Heart right ventricle (tissue), 16 donors: ENCODE measurements at regions not wholly inside any gene's neighbourhood (a gene's known extent, or its start where the extent isn't known, plus 50 kb on each side); places are given as distances from the start of the nearest gene placed in this dataset.

Source experiments
- ATAC-seq, 8 donors: fragments of 200-7000 bp; cut with Tn5 transposase; one replicate each; pipeline ENCODE4 v1.9.1; 2020; ENCODE audit warnings: mild to moderate bottlenecking in 8 of 8, moderate library complexity in 8 of 8, moderate number of reproducible peaks in 1 of 8
- DNase-seq, 2 donors: peaks; one replicate each; pipeline ENCODE4 v3.0.0-alpha.2; 2020
- H3K27ac ChIP-seq, 10 donors: fragments of 200-600 bp; sonication (generic) in 2 of 10; one replicate each; pipeline versions ENCODE4 v1.5.0 to v1.8.0; 2020 to 2022; ENCODE audit warnings: mild to moderate bottlenecking in 3 of 10
- H3K27me3 ChIP-seq, 7 donors: fragments of 200-600 bp; one replicate each; pipeline ENCODE4 v1.8.0; 2021 to 2022; ENCODE audit warnings: mild to moderate bottlenecking in 2 of 7
- H3K36me3 ChIP-seq, 9 donors: fragments of 200-600 bp; sonication (generic) in 1 of 9; one replicate each; pipeline versions ENCODE4 v1.5.0 to v1.8.0; 2020 to 2022; ENCODE audit warnings: mild to moderate bottlenecking in 2 of 9
- H3K4me1 ChIP-seq, 9 donors: fragments of 200-600 bp; sonication (generic) in 1 of 9; one replicate each; pipeline versions ENCODE4 v1.5.0 to v1.8.0; 2020 to 2022; ENCODE audit warnings: mild to moderate bottlenecking in 4 of 9
- H3K4me3 ChIP-seq, 10 donors: fragments of 200-600 bp; sonication (generic) in 2 of 10; one replicate each; pipeline versions ENCODE4 v1.5.0 to v1.8.0; 2020 to 2022; ENCODE audit warnings: mild to moderate bottlenecking in 7 of 10, moderate library complexity in 2 of 10
- H3K9me3 ChIP-seq, 11 donors: fragments of 200-600 bp in 10 of 11; sonication (generic) in 2 of 11; one replicate each; pipeline versions ENCODE4 v1.5.0 to v1.8.0; 2013 to 2022; ENCODE audit warnings: mild to moderate bottlenecking in 2 of 11, control low read depth in 1 of 11, moderate library complexity in 1 of 11
- WGBS, 2 donors: extraction: QIAGEN DNeasy Blood & Tissue Kit; methylation state at CpG; one replicate each; pipeline ENCODE4 v1.1.7; 2013; ENCODE audit warnings: inconsistent platforms in 1 of 2; 5-methylcytosine and 5-hydroxymethylcytosine counted together
- intact Hi-C, 10 donors: fragments of 100-400 bp; cut with DNase I; formaldehyde crosslinking; loops; one replicate each; pipeline versions ENCODE4 v1.11.1 to v1.14.2; 2022
- TF ChIP-seq, protein P1 (sequence below), 9 donors: fragments of 200-600 bp; sonication (generic) in 2 of 9; IDR thresholded peaks; one replicate each; pipeline versions ENCODE4 v1.5.0 to v1.8.0; 2021 to 2022; ENCODE audit warnings: antibody characterized with exemption in 9 of 9, mild to moderate bottlenecking in 5 of 9, moderate library complexity in 1 of 9
- donor health status: Arrhythmogenic right ventricular cardiomyopathy.
- donor health status: ischemic (EF 13 %, LVEDD 7.1; RV severe dilation, severe dysfunction).
- donor health status: healthy with polysubstance abuse.
- donor health status: DM: no; HTN: yes; CAD: no.
- donor health status: DM: no; HTN: no; CAD: no.
- donor health status: ischemic (EF 25% LVEDD 6.9; RV normal size, moderate dysfunction).
- donor health status: ischemic (EF 25% LVEDD 5.7; RV mildly dilated, moderate dysfunction).
- donor health status: healthy.
- donor health status: DM: yes; HTN: yes; CAD: no.
- donor health status: Ischemic cardiomyopathy.
- donor health status: ischemic (EF 35%, LVEDD 5.7; RV mildly dilated, moderate dysfunction).
- donor health status: nonischemic (EF 11% LVEDD 7.7; RV severe dilation, severe dysfunction).
- donor health status: DM: yes; HTN: yes; CAD: no.
- donor health status: PGD.
- donor health status: ischemic (EF 29% LVEDD 5.4; RV normal size, mild dysfunction).
- donor health status: nonischemic (EF 23%, LVEDD 6.1; RV moderate dilation, normal function).

DNA sequence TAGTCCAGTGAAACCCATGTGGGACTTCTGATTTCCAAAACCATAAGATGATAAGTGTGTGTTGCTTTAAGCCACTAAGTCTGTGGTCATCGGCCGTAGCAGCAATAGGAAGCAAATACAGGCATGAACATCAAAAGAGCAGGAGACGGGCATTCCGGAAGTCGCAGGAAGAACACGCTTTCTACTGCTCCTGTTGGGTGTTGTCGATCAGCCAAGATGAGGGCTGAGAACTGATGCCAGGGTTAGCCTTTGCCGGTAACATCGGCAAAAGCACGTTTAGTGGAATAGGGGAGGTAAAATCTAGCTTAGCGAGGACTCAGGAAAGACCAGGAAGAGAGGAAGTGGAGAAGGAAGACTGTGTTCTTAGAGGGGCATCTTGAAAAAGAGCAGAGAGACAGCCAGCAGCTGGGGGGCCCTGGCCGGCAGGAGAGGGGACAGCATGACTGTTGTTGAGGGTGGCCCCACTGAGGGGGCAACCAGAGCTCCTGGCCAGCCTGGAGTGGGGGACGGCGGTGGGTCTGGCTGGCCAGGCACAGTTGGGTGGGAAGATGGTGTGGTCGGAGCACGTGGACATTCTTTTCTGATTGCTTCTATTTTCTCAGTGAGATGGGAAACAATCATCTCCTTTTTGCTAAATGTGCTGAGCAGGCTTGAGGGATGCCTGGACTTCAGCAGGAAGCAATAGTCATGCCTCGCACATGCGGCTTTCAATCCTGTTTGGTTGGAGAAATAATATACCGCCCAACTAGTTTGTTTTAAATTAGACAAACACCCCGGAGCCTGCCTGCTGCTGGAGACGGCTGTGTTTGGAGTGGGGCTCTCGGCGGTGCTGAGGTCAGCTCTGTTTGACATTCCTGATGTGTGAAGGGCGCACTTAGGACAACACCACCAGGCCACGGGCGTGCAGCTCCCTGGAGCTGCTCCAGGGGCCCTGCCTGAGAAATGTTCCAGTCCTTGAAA, 109.9 kb downstream of the METRNL start:
- H3K4me1 ChIP-seq, result peaks cover 0 to 26% (median 8%) of the 10 kb centered on the region in 9 donors
- peak; percentile 30 to 78 (median 62) for ATAC-seq
- no peak overlapping the region for H3K4me3 ChIP-seq
- peak in 1 of 2 donors; percentile 41 for DNase-seq
- peaks cover 0 to 10% (median 8%) of the 10 kb centered on the region in 11 donors for H3K9me3 ChIP-seq
- H3K36me3 ChIP-seq, result no peaks in the 10 kb centered on the region
- peak overlapping the region in 1 of 10 donors; percentile 24 for H3K27ac ChIP-seq
- no peaks in the 10 kb centered on the region for H3K27me3 ChIP-seq
- TF ChIP-seq, protein P1, sequence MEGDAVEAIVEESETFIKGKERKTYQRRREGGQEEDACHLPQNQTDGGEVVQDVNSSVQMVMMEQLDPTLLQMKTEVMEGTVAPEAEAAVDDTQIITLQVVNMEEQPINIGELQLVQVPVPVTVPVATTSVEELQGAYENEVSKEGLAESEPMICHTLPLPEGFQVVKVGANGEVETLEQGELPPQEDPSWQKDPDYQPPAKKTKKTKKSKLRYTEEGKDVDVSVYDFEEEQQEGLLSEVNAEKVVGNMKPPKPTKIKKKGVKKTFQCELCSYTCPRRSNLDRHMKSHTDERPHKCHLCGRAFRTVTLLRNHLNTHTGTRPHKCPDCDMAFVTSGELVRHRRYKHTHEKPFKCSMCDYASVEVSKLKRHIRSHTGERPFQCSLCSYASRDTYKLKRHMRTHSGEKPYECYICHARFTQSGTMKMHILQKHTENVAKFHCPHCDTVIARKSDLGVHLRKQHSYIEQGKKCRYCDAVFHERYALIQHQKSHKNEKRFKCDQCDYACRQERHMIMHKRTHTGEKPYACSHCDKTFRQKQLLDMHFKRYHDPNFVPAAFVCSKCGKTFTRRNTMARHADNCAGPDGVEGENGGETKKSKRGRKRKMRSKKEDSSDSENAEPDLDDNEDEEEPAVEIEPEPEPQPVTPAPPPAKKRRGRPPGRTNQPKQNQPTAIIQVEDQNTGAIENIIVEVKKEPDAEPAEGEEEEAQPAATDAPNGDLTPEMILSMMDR (IDR thresholded peaks at IDR 0.05), result no peak
- intact Hi-C loops, result no loop called here
- WGBS, 2 donors, result 65 to 67% methylated on average over 26 of the region's 26 CpGs

DNA sequence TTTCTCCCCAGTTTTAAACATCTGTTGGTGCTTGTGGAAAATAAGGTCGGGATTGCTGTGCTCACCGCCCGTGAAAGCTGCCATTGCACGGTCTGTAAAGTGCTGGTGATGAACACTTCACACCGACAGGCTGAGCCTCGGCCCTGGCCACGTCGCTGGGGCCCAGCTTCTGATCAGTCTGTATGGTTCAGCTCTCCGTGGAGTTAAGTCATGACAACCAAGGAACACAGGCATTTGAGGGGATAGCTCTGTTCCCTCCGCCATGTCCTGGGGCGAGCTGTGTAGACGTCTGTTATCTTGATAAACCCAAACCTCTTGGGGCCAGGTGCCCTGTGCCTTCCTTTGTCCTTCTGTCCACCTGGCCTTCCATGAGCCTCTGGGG, 110.6 kb downstream of the METRNL start:
- ATAC-seq (peak in 2 of 8 donors; percentile 3 to 23), DNase-seq (no peak)
- H3K9me3 ChIP-seq, result peaks cover 0 to 10% (median 8%) of the 10 kb centered on the region in 11 donors
- TF ChIP-seq, protein P1 (IDR thresholded peaks at IDR 0.05), result no peak
- H3K27ac ChIP-seq, result peak overlapping the region in 1 of 10 donors; percentile 24
- H3K27me3 ChIP-seq, result no peaks in the 10 kb centered on the region
- 74 to 80% methylated on average over 12 of the region's 12 CpGs for WGBS, 2 donors
- no peaks in the 10 kb centered on the region for H3K36me3 ChIP-seq
- H3K4me3 ChIP-seq, result no peak overlapping the region
- peaks cover 0 to 33% (median 8%) of the 10 kb centered on the region in 9 donors for H3K4me1 ChIP-seq
- intact Hi-C loops, result no loop called here

DNA sequence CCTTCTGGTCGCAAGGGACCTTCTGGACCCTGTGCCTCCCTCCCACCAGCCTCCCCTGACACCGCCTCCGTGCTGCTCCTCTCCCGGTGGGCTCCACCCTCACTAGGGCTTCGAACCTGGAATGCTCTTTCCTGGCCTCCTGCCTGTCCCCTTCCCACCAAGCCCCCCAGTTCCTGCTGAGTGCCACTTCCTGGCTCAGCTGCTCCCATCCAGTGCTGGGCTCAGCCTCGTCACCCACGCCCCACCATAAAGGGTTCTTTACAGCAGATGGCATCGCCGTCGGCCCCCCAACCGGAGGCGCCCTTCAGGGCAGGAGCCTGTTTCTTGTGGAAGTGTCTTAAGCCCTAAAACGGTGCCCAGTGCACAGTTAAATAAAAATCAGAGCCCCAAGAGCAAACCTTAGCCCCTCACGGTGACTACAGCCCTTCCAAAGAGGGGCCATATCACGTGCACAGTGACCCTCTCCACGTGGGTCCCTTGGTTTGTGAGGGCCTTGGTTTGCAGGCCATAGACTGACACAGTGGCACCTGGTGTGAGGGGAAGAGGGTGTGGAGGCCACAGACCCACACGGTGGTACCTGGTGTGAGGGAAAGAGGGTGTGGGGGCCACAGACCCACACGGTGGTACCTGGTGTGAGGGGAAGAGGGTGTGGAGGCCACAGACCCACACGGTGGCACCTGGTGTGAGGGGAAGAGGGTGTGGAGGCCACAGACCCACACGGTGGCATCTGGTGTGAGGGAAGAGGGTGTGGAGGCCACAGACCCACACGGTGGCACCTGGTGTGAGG, 111.4 kb downstream of the METRNL start:
- intact Hi-C loops, result no loop called here
- ATAC-seq (no peak), DNase-seq (no peak)
- H3K36me3 ChIP-seq, result no peaks in the 10 kb centered on the region
- H3K4me3 ChIP-seq, result no peak overlapping the region
- 89% methylated on average over 21 of the region's 21 CpGs for WGBS, 2 donors
- peak overlapping the region in 1 of 10 donors; percentile 40 for H3K27ac ChIP-seq
- TF ChIP-seq, protein P1 (IDR thresholded peaks at IDR 0.05), result no peak
- H3K27me3 ChIP-seq, result no peaks in the 10 kb centered on the region
- H3K9me3 ChIP-seq, result peaks cover 0 to 10% (median 8%) of the 10 kb centered on the region in 11 donors
- peaks cover 6 to 41% (median 16%) of the 10 kb centered on the region in 9 donors for H3K4me1 ChIP-seq
